RPMI8226 (cell line): ENCODE measurements at regions not wholly inside any gene's neighbourhood (a gene's known extent, or its start where the extent isn't known, plus 50 kb on each side); places are given as distances from the start of the nearest gene placed in this dataset.
A peak's percentile ranks its signal among the peaks of the same experiment; 100 is the strongest.

Source experiments
- DNase-seq: peaks from one replicate; pipeline ENCODE4 v3.0.0-alpha.2; 2015

GRCh38 chr6:80679992-80680391 lies 573.5 kb downstream of the BCKDHB start:
- DNase-seq: no peak

GRCh38 chr6:80676386-80676785 lies 569.9 kb downstream of the BCKDHB start:
- DNase-seq: no peak

- DNase-seq: no peak
Measured at GRCh38 chr6:80674669-80675068, 568.2 kb downstream of the BCKDHB start.

- no peak for DNase-seq
Measured at GRCh38 chr6:80673367-80673766, 566.9 kb downstream of the BCKDHB start.

GRCh38 chr6:80667006-80667405 lies 560.5 kb downstream of the BCKDHB start:
- no peak for DNase-seq

GRCh38 chr6:80658926-80659325 lies 552.5 kb downstream of the BCKDHB start:
- DNase-seq: no peak

- no peak for DNase-seq
Measured at GRCh38 chr6:80647156-80647555, 540.7 kb downstream of the BCKDHB start.

GRCh38 chr6:80643881-80644280 lies 537.4 kb downstream of the BCKDHB start:
- DNase-seq: no peak

- no peak for DNase-seq
Measured at GRCh38 chr6:80642452-80642851, 536.0 kb downstream of the BCKDHB start.

GRCh38 chr6:80641591-80641990 lies 535.1 kb downstream of the BCKDHB start:
- DNase-seq: no peak

GRCh38 chr6:80640176-80640575 lies 533.7 kb downstream of the BCKDHB start:
- DNase-seq: peak; percentile 12

- no peak for DNase-seq
Measured at GRCh38 chr6:80639181-80639629, 532.7 kb downstream of the BCKDHB start.

GRCh38 chr6:80638213-80639055 lies 532.0 kb downstream of the BCKDHB start:
- peak; percentile 50 for DNase-seq

- no peak for DNase-seq
Measured at GRCh38 chr6:80637312-80637711, 530.8 kb downstream of the BCKDHB start.

GRCh38 chr6:80636689-80637088 lies 530.2 kb downstream of the BCKDHB start:
- DNase-seq: no peak

GRCh38 chr6:80633412-80633811 lies 526.9 kb downstream of the BCKDHB start:
- DNase-seq: peak; percentile 9

GRCh38 chr6:80625405-80625804 lies 518.9 kb downstream of the BCKDHB start:
- no peak for DNase-seq

GRCh38 chr6:80623066-80623815 lies 516.8 kb downstream of the BCKDHB start:
- DNase-seq: no peak

GRCh38 chr6:80622641-80623040 lies 516.2 kb downstream of the BCKDHB start:
- DNase-seq: no peak

GRCh38 chr6:80618953-80619352 lies 512.5 kb downstream of the BCKDHB start:
- DNase-seq: no peak

- no peak for DNase-seq
Measured at GRCh38 chr6:80610846-80611245, 504.4 kb downstream of the BCKDHB start.

- DNase-seq: no peak
Measured at GRCh38 chr6:80608881-80609280, 502.4 kb downstream of the BCKDHB start.

- DNase-seq: no peak
Measured at GRCh38 chr6:80607811-80608391, 501.4 kb downstream of the BCKDHB start.
